Keratinocyte (primary cell): ENCODE measurements at regions not wholly inside any gene's neighbourhood (a gene's known extent, or its start where the extent isn't known, plus 50 kb on each side); places are given as distances from the start of the nearest gene placed in this dataset.

Source experiments
- EZH2 ChIP-seq: IDR thresholded peaks from one replicate; pipeline ENCODE4 v1.6.1; 2012; ENCODE audit warnings: inconsistent platforms, mild to moderate bottlenecking, low read length, moderate library complexity
- TF ChIP-seq, protein P1 (sequence below), 3 experiments: IDR thresholded peaks in 1 of 3; conservative IDR thresholded peaks in 1 of 3; optimal IDR thresholded peaks in 1 of 3; 2 replicates in 2 of 3; 3 replicates in 1 of 3; pipeline versions ENCODE3 to v1.5.1; 2011; ENCODE audit warnings: low read length in 3 of 3, mild to moderate bottlenecking in 3 of 3, moderate library complexity in 2 of 3, control low read depth in 1 of 3, inconsistent platforms in 1 of 3; ENCODE audit not compliant: insufficient read depth in 2 of 3; ENCODE audit errors: extremely low read depth in 1 of 3

DNA sequence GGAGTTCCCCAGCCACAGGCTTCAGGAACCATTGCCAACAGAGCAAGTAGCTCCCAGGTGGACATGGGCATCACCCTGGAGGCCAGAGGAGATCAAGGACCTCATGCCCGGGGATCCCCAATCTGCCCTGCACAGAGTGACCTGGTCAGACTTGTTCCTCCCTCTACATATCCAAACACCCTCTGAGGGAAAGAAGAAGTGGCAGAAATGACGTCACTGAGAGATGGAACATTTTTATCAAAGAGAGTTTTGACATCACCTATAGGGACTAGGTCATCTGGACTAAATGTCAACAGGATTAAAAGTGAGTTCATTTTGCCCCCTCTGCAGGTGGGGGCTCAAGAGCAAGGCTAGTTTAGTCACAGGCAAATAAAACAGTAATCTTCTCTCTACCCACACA is 273.7 kb downstream of the SKAP2 start:
- TF ChIP-seq EZH2, result no peak
- TF ChIP-seq, protein P1, sequence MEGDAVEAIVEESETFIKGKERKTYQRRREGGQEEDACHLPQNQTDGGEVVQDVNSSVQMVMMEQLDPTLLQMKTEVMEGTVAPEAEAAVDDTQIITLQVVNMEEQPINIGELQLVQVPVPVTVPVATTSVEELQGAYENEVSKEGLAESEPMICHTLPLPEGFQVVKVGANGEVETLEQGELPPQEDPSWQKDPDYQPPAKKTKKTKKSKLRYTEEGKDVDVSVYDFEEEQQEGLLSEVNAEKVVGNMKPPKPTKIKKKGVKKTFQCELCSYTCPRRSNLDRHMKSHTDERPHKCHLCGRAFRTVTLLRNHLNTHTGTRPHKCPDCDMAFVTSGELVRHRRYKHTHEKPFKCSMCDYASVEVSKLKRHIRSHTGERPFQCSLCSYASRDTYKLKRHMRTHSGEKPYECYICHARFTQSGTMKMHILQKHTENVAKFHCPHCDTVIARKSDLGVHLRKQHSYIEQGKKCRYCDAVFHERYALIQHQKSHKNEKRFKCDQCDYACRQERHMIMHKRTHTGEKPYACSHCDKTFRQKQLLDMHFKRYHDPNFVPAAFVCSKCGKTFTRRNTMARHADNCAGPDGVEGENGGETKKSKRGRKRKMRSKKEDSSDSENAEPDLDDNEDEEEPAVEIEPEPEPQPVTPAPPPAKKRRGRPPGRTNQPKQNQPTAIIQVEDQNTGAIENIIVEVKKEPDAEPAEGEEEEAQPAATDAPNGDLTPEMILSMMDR (optimal IDR thresholded peaks at IDR 0.05 in 1 of 3, IDR thresholded peaks at IDR 0.05 in 1 of 3, conservative IDR thresholded peaks at IDR 0.05 in 1 of 3; ENCODE audit: extremely low read depth in 1 of 3, insufficient read depth in 2 of 3, low read length in 3 of 3), result no peak
